SU-DHL-6 (cell line): ENCODE measurements at regions not wholly inside any gene's neighbourhood (a gene's known extent, or its start where the extent isn't known, plus 50 kb on each side); places are given as distances from the start of the nearest gene placed in this dataset.

Experiments
- H2AFZ ChIP-seq: fragments of 200-600 bp; sonication (generic); 2 replicates; pipeline ENCODE4 v1.6.1; 2014; ENCODE audit warnings: low read depth, mild to moderate bottlenecking, moderate library complexity, mixed read lengths, antibody characterized with exemption, low read length; ENCODE audit not compliant: severe bottlenecking
- H3F3A ChIP-seq: fragments of 200-600 bp; shearing (Covaris generic); 2 replicates; pipeline ENCODE4 v1.6.0; 2016; ENCODE audit warnings: antibody characterized with exemption, mild to moderate bottlenecking; ENCODE audit not compliant: insufficient read depth
- H3K27ac ChIP-seq: fragments of 200-600 bp; sonication (generic); 2 replicates; pipeline ENCODE4 v1.5.1; 2016; ENCODE audit warnings: low read depth, mild to moderate bottlenecking, low read length, moderate library complexity, mixed read lengths
- H3K27me3 ChIP-seq: fragments of 200-600 bp; sonication (generic), shearing (Covaris generic); 2 replicates; pipeline ENCODE4 v1.6.0; 2014; ENCODE audit warnings: mild to moderate bottlenecking, low read length
- H3K36me3 ChIP-seq: fragments of 200-600 bp; sonication (generic); 2 replicates; pipeline ENCODE4 v1.6.1; 2014; ENCODE audit warnings: mild to moderate bottlenecking, low read length, mixed read lengths
- H3K4me2 ChIP-seq: fragments of 300-600, 200-600 bp; shearing (Covaris generic), sonication (generic); 2 replicates; pipeline ENCODE4 v1.6.0; 2014; ENCODE audit warnings: low read length, low read depth, mild to moderate bottlenecking; ENCODE audit not compliant: poor library complexity, severe bottlenecking
- H3K4me3 ChIP-seq: fragments of 200-600 bp; sonication (generic); 2 replicates; pipeline ENCODE4 v1.5.1; 2014; ENCODE audit warnings: antibody characterized with exemption, low read length, mild to moderate bottlenecking, mixed read lengths; ENCODE audit not compliant: insufficient read depth, poor library complexity, severe bottlenecking
- H3K79me2 ChIP-seq: fragments of 200-600 bp; sonication (generic); 2 replicates; pipeline ENCODE4 v1.6.1; 2014; ENCODE audit warnings: mild to moderate bottlenecking, low read length, moderate library complexity; ENCODE audit not compliant: insufficient read depth
- H3K9ac ChIP-seq: fragments of 200-600 bp; sonication (generic); 2 replicates; pipeline ENCODE4 v1.7.0; 2014; ENCODE audit warnings: mild to moderate bottlenecking, low read length
- H3K9me2 ChIP-seq: fragments of 200-600 bp; sonication (generic); replicated peaks from 2 replicates; pipeline ENCODE4 v1.6.1; 2014; ENCODE audit warnings: low read length; ENCODE audit not compliant: insufficient read depth
- H3K9me3 ChIP-seq: fragments of 200-600 bp; sonication (generic); 2 replicates; pipeline ENCODE4 v1.6.1; 2014; ENCODE audit warnings: low read length, mixed read lengths; ENCODE audit not compliant: insufficient read depth
- H4K20me1 ChIP-seq: fragments of 200-600 bp; sonication (generic); 2 replicates; pipeline ENCODE4 v1.6.1; 2014; ENCODE audit warnings: low read depth, mild to moderate bottlenecking, antibody characterized with exemption, low read length, moderate library complexity, mixed read lengths
- EZH2phosphoT487 ChIP-seq: fragments of 200-600 bp; sonication (generic), shearing (Covaris generic); conservative IDR thresholded peaks from 2 replicates; pipeline ENCODE4 v1.6.1; 2018; ENCODE audit warnings: mild to moderate bottlenecking, antibody characterized with exemption, low read length, moderate library complexity, mixed read lengths
- TF ChIP-seq, protein P1 (sequence below): fragments of 200-600 bp; sonication (generic); IDR thresholded peaks from one replicate; pipeline ENCODE4 v1.5.1; 2017; ENCODE audit warnings: antibody characterized with exemption, mild to moderate bottlenecking, low read length, moderate library complexity; ENCODE audit not compliant: insufficient read depth, poor library complexity, severe bottlenecking

GRCh38 chr18:30056528-30056927, 986.0 kb downstream of the DSC3 start:
- no peaks in the 10 kb centered on the region for H3K36me3 ChIP-seq
- H3F3A ChIP-seq = no peaks in the 10 kb centered on the region
- no peak for TF ChIP-seq EZH2phosphoT487
- TF ChIP-seq, protein P1, sequence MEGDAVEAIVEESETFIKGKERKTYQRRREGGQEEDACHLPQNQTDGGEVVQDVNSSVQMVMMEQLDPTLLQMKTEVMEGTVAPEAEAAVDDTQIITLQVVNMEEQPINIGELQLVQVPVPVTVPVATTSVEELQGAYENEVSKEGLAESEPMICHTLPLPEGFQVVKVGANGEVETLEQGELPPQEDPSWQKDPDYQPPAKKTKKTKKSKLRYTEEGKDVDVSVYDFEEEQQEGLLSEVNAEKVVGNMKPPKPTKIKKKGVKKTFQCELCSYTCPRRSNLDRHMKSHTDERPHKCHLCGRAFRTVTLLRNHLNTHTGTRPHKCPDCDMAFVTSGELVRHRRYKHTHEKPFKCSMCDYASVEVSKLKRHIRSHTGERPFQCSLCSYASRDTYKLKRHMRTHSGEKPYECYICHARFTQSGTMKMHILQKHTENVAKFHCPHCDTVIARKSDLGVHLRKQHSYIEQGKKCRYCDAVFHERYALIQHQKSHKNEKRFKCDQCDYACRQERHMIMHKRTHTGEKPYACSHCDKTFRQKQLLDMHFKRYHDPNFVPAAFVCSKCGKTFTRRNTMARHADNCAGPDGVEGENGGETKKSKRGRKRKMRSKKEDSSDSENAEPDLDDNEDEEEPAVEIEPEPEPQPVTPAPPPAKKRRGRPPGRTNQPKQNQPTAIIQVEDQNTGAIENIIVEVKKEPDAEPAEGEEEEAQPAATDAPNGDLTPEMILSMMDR = no peak

DNA sequence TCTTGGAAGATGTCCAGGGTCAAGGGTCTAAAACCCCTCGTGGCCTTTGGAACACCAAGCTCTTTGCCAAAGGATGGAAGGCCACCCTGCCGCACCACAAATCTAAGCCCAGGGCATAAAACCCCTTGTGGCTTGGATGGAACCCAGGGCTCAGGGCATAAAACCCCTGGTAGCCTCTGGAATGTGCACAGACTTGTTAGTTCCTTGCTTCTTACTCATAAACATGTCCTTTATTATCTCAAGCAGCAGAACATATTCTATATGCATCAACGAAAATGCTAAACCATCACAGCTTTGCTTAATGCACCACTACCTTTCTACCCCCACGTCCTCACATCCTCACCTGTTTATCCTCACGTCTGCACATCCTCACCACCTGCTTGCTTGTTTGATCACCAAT, 998.0 kb downstream of the DSC3 start:
- Histone ChIP-seq H3K27me3 (no peaks in the 10 kb centered on the region), H3K4me3 (no peak overlapping the region), H3K9me3 (no peaks in the 10 kb centered on the region), H3K27ac (no peak overlapping the region), H3K9ac (no peak overlapping the region), H4K20me1 (no peaks in the 10 kb centered on the region), H3K4me2 (no peak overlapping the region), H3K79me2 (no peaks in the 10 kb centered on the region), H3K36me3 (no peaks in the 10 kb centered on the region), H2AFZ (no peak overlapping the region), H3F3A (no peaks in the 10 kb centered on the region), H3K9me2 (no peaks in the 10 kb centered on the region)
- TF ChIP-seq, protein P1 = no peak
- TF ChIP-seq EZH2phosphoT487 = no peak

More at GRCh38 chr18:30056528-30056927, 986.0 kb downstream of the DSC3 start:
- Histone ChIP-seq H3K4me3 (no peak overlapping the region), H3K27me3 (no peaks in the 10 kb centered on the region), H3K9me2 (no peaks in the 10 kb centered on the region), H3K79me2 (no peaks in the 10 kb centered on the region), H3K9ac (no peak overlapping the region), H2AFZ (no peak overlapping the region), H3K9me3 (no peaks in the 10 kb centered on the region), H3K4me2 (no peak overlapping the region), H4K20me1 (no peaks in the 10 kb centered on the region; the same call in 1 of the 2 replicates), H3K27ac (no peak overlapping the region)

DNA sequence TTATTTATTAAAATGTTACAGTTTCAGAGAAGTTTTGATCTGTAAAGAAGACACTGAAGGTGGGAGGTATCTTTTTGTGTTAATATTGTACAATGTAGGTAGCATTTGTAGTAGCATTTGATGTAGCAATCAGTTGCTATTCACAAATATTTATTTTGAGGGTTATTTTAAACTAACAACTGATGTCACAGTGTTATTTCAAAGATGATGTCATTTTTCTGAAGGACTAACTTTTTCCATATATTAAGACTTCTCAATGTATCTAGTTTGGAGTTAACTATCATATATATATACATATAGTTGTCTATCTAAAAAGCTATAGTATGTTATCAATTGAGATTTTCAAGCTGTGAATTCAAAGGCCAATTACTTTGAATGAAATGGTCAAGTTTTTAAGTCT, 1003.3 kb downstream of the DSC3 start:
- Histone ChIP-seq H3K27ac (no peak overlapping the region), H3K9me3 (peaks cover 9% of the 10 kb centered on the region; the same call in 1 of the 2 replicates), H2AFZ (no peak overlapping the region), H3K36me3 (no peaks in the 10 kb centered on the region), H4K20me1 (no peaks in the 10 kb centered on the region), H3K9ac (no peak overlapping the region), H3K9me2 (no peaks in the 10 kb centered on the region), H3K79me2 (no peaks in the 10 kb centered on the region), H3K4me2 (no peak overlapping the region), H3K27me3 (no peaks in the 10 kb centered on the region), H3K4me3 (no peak overlapping the region), H3F3A (no peaks in the 10 kb centered on the region)
- TF ChIP-seq, protein P1 = no peak
- no peak for TF ChIP-seq EZH2phosphoT487
